Parathyroid adenoma (tissue), 2 donors: ENCODE measurements at regions not wholly inside any gene's neighbourhood (a gene's known extent, or its start where the extent isn't known, plus 50 kb on each side); places are given as distances from the start of the nearest gene placed in this dataset.

ENCODE experiments used
- H2AFZ ChIP-seq: fragments of 300-600 bp; sonication (generic); one replicate; pipeline ENCODE4 v1.7.0; 2017; ENCODE audit warnings: antibody characterized with exemption, mild to moderate bottlenecking
- H3K27ac ChIP-seq: fragments of 300-600 bp; sonication (generic); one replicate; pipeline ENCODE4 v1.7.0; 2017
- H3K27me3 ChIP-seq: fragments of 300-600 bp; sonication (generic); one replicate; pipeline ENCODE4 v1.7.0; 2017; ENCODE audit warnings: low read length; ENCODE audit not compliant: control insufficient read depth, insufficient read depth
- H3K36me3 ChIP-seq: fragments of 300-600 bp; sonication (generic); one replicate; pipeline ENCODE4 v1.7.0; 2017; ENCODE audit warnings: low read length; ENCODE audit not compliant: control insufficient read depth, insufficient read depth
- H3K4me1 ChIP-seq: fragments of 300-600 bp; sonication (generic); one replicate; pipeline ENCODE4 v1.7.0; 2017; ENCODE audit warnings: control low read depth
- H3K4me2 ChIP-seq: fragments of 300-600 bp; sonication (generic); one replicate; pipeline ENCODE4 v1.7.0; 2017; ENCODE audit warnings: low read length
- H3K4me3 ChIP-seq: fragments of 300-600 bp; sonication (generic); one replicate; pipeline ENCODE4 v1.7.0; 2017; ENCODE audit warnings: low read depth, low read length
- H3K79me2 ChIP-seq: fragments of 300-600 bp; sonication (generic); one replicate; pipeline ENCODE4 v1.7.0; 2017; ENCODE audit warnings: control low read depth
- H3K9ac ChIP-seq: fragments of 300-600 bp; sonication (generic); one replicate; pipeline ENCODE4 v1.7.0; 2017; ENCODE audit warnings: mild to moderate bottlenecking
- H3K9me3 ChIP-seq: fragments of 300-600 bp; sonication (generic); one replicate; pipeline ENCODE4 v1.7.0; 2017; ENCODE audit warnings: low read length; ENCODE audit not compliant: control insufficient read depth
- TF ChIP-seq, protein P1 (sequence below): fragments of 300-600 bp; sonication (generic); IDR thresholded peaks from one replicate; pipeline ENCODE4 v1.7.0; 2017; ENCODE audit warnings: antibody characterized with exemption, mild to moderate bottlenecking
- donor health status: primary hyperparathyroidism.

DNA sequence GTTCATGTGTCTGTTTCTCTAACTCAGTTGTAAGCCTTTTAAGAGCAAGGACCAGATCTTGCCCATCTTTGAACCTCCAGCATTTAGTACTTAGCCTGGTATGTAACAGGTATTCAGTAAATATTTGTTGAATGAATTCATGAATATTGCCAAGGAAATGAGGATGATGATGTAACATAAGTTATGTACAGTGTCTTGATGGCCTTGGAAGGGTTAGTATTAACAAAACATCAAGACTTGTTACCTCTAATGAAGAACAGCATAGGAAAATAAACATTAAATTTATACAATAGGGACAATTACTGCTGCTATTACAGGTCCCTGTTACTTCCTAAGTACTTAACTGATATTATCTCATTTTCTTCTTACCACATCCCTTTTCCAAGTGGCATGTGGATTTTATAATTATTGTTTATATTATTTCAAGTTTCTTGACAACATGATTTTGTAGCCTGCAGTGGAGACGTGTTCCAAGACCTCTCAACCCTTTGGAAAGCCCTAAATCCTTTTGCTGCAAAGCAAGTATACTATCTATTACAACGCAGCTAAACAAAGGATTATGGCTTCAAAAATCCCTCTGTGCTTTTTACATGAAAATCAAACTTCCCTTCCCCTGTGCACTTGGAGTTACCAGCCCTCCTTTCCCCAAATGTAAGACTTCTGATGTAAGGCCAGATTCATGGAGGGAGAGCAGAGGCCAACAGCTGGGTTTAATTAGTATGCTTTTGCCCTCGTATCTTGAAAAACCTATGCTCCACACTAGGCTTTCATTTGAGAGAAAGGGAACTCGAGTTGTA is 77.4 kb upstream of the SMIM36 start:
- H2AFZ ChIP-seq: no peak overlapping the region
- H3K27me3 ChIP-seq: no peaks in the 10 kb centered on the region
- H3K4me3 ChIP-seq: no peak overlapping the region
- H3K9me3 ChIP-seq: no peaks in the 10 kb centered on the region
- TF ChIP-seq, protein P1, sequence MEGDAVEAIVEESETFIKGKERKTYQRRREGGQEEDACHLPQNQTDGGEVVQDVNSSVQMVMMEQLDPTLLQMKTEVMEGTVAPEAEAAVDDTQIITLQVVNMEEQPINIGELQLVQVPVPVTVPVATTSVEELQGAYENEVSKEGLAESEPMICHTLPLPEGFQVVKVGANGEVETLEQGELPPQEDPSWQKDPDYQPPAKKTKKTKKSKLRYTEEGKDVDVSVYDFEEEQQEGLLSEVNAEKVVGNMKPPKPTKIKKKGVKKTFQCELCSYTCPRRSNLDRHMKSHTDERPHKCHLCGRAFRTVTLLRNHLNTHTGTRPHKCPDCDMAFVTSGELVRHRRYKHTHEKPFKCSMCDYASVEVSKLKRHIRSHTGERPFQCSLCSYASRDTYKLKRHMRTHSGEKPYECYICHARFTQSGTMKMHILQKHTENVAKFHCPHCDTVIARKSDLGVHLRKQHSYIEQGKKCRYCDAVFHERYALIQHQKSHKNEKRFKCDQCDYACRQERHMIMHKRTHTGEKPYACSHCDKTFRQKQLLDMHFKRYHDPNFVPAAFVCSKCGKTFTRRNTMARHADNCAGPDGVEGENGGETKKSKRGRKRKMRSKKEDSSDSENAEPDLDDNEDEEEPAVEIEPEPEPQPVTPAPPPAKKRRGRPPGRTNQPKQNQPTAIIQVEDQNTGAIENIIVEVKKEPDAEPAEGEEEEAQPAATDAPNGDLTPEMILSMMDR: no peak
- H3K4me1 ChIP-seq: peaks cover 4% of the 10 kb centered on the region
- H3K27ac ChIP-seq: no peak overlapping the region
- no peaks in the 10 kb centered on the region for H3K36me3 ChIP-seq
- no peak overlapping the region for H3K4me2 ChIP-seq
- no peak overlapping the region for H3K9ac ChIP-seq
- H3K79me2 ChIP-seq: no peaks in the 10 kb centered on the region

DNA sequence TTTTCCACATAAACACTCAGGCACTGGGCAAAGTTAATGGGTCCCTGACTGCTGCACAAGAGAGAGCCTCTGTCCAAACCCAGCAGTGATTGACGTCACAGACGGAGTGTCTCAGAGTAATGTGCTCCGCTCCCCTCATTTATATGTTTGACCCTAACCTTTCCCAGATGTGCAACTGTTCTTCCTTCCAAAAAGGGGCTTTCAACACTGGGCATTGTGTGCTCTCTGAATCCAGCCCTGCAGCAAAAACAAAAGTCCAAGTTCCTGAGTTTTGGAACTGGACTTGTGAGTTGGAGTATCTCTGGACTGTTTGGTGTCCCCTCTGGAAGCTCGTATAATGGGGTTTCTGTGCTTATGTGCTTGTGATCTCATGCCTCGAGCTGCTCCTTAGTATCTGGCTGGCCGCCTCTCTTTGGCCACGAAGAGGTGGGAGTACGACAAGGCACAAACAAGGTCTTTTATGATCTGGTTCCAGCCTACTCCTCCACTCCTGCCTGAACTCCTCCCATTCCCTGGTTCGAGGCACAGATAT is 76.4 kb upstream of the SMIM36 start:
- peaks cover 4% of the 10 kb centered on the region for H3K4me1 ChIP-seq
- H3K27ac ChIP-seq: no peak overlapping the region
- no peaks in the 10 kb centered on the region for H3K79me2 ChIP-seq
- no peaks in the 10 kb centered on the region for H3K27me3 ChIP-seq
- H2AFZ ChIP-seq: no peak overlapping the region
- no peaks in the 10 kb centered on the region for H3K36me3 ChIP-seq
- no peak overlapping the region for H3K4me3 ChIP-seq
- H3K9ac ChIP-seq: no peak overlapping the region
- no peak overlapping the region for H3K4me2 ChIP-seq
- no peaks in the 10 kb centered on the region for H3K9me3 ChIP-seq
- TF ChIP-seq, protein P1: no peak

DNA sequence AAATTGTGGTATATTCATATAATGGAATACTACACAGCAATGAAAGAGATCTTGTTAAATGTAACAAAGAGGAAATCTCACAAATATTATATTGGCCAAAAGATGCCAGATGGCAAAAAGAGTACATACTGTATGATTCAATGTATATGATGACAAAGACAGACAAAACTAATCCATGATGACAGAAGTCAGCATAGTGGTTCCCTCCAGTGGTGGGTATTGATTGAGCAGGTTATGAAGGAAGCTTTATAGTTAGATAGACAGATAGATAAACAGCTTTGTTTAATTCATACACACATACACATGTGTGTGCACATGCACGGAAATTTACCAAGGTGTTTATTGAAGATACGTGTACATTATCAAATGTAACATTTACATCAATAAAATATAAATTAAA is 74.4 kb upstream of the SMIM36 start:
- no peaks in the 10 kb centered on the region for H3K27me3 ChIP-seq
- no peak overlapping the region for H3K9ac ChIP-seq
- H3K4me2 ChIP-seq: no peak overlapping the region
- H2AFZ ChIP-seq: no peak overlapping the region
- TF ChIP-seq, protein P1: no peak
- H3K4me3 ChIP-seq: no peak overlapping the region
- peaks cover 4% of the 10 kb centered on the region for H3K4me1 ChIP-seq
- no peaks in the 10 kb centered on the region for H3K36me3 ChIP-seq
- no peaks in the 10 kb centered on the region for H3K79me2 ChIP-seq
- H3K9me3 ChIP-seq: no peaks in the 10 kb centered on the region
- H3K27ac ChIP-seq: no peak overlapping the region

DNA sequence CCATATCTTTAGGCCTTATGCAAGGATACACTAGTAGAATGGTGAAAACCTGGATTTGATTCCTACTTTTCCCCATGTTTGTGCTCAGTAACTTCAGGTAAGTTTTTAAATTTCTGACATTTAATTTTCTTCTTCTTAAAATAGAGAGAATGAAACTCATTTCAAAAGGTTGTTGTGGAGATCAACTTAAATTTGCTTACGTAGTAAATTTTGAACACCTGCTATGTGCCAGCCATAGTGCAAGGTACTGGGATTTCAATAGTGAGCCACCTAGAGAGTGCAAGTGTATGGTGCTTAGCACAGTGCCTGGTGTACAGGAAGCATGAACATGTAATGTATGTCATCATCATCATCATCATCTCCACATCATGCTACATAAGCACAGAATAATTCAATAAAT is 73.6 kb upstream of the SMIM36 start:
- Histone ChIP-seq H2AFZ (no peak overlapping the region), H3K27ac (no peak overlapping the region), H3K9ac (no peak overlapping the region)

More for the DNA sequence above, 73.6 kb upstream of the SMIM36 start:
- Histone ChIP-seq H3K36me3 (no peaks in the 10 kb centered on the region), H3K4me1 (peaks cover 4% of the 10 kb centered on the region), H3K79me2 (no peaks in the 10 kb centered on the region), H3K4me3 (no peak overlapping the region), H3K4me2 (no peak overlapping the region), H3K27me3 (no peaks in the 10 kb centered on the region), H3K9me3 (no peaks in the 10 kb centered on the region)
- TF ChIP-seq, protein P1: no peak
